Right lobe of liver (tissue), 4 donors: ENCODE measurements at regions not wholly inside any gene's neighbourhood (a gene's known extent, or its start where the extent isn't known, plus 50 kb on each side); places are given as distances from the start of the nearest gene placed in this dataset.

Source experiments
- POLR2A ChIP-seq: fragments of 450-650 bp; IDR thresholded peaks from one replicate; pipeline ENCODE4 v1.6.1; 2017; ENCODE audit warnings: antibody characterized with exemption, mild to moderate bottlenecking
- TF ChIP-seq, protein P1 (sequence below), 4 donors: fragments of 200-600 bp in 3 of 4; fragments of 450-650 bp in 1 of 4; IDR thresholded peaks; one replicate each; pipeline versions ENCODE4 v1.5.1 to v1.8.0; 2016 to 2022; ENCODE audit warnings: antibody characterized with exemption in 4 of 4, mild to moderate bottlenecking in 2 of 4
- donor health status: DM: no; HTN: no; CAD: no.
- donor health status: DM: no; HTN: no; CAD: no.
- donor health status: DM: no; HTN: yes; CAD: no.

- no peak for TF ChIP-seq POLR2A
- TF ChIP-seq, protein P1, sequence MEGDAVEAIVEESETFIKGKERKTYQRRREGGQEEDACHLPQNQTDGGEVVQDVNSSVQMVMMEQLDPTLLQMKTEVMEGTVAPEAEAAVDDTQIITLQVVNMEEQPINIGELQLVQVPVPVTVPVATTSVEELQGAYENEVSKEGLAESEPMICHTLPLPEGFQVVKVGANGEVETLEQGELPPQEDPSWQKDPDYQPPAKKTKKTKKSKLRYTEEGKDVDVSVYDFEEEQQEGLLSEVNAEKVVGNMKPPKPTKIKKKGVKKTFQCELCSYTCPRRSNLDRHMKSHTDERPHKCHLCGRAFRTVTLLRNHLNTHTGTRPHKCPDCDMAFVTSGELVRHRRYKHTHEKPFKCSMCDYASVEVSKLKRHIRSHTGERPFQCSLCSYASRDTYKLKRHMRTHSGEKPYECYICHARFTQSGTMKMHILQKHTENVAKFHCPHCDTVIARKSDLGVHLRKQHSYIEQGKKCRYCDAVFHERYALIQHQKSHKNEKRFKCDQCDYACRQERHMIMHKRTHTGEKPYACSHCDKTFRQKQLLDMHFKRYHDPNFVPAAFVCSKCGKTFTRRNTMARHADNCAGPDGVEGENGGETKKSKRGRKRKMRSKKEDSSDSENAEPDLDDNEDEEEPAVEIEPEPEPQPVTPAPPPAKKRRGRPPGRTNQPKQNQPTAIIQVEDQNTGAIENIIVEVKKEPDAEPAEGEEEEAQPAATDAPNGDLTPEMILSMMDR (IDR thresholded peaks at IDR 0.05) = no peak
Measured at GRCh38 chr6:105591053-105591452, 188.2 kb upstream of the PREP start.
